Transverse colon (tissue), 3 donors: ENCODE measurements at regions not wholly inside any gene's neighbourhood (a gene's known extent, or its start where the extent isn't known, plus 50 kb on each side); places are given as distances from the start of the nearest gene placed in this dataset.

ENCODE experiments used
- CTCF ChIP-seq, 5 experiments: fragments of 200-600 bp in 3 of 5; fragments of 450-650 bp in 2 of 5; sonication (generic) in 3 of 5; IDR thresholded peaks; 1 replicate in 2 of 5; 2 replicates in 3 of 5; pipeline ENCODE4 v1.5.1; 2016 to 2017; ENCODE audit warnings: antibody characterized with exemption in 5 of 5, inconsistent platforms in 3 of 5, mild to moderate bottlenecking in 2 of 5, moderate library complexity in 1 of 5
- EP300 ChIP-seq: sonication (generic); formaldehyde crosslinking; IDR thresholded peaks from one replicate; pipeline ENCODE4 v1.6.1; 2017; ENCODE audit warnings: antibody characterized with exemption, low read depth
- POLR2A ChIP-seq: fragments of 450-650 bp; IDR thresholded peaks from one replicate; pipeline ENCODE4 v1.6.1; 2016; ENCODE audit warnings: antibody characterized with exemption, mild to moderate bottlenecking, moderate library complexity

GRCh38 chr14:97218691-97219430 is 421.7 kb downstream of the VRK1 start:
- no peak for TF ChIP-seq CTCF (IDR thresholded peaks at IDR 0.05)
- TF ChIP-seq POLR2A: no peak
- TF ChIP-seq EP300: no peak
